MM.1S (cell line): ENCODE measurements at regions not wholly inside any gene's neighbourhood (a gene's known extent, or its start where the extent isn't known, plus 50 kb on each side); places are given as distances from the start of the nearest gene placed in this dataset.

Experiments
- DNase-seq: peaks from one replicate; pipeline ENCODE4 v3.0.0-alpha.2; 2015
- H2AFZ ChIP-seq: fragments of 300-600 bp; sonication (generic); 2 replicates; pipeline ENCODE4 v1.6.0; 2016; ENCODE audit warnings: antibody characterized with exemption, low read length
- H3F3A ChIP-seq: fragments of 300-600 bp; sonication (generic); 2 replicates; pipeline ENCODE4 v1.6.1; 2016; ENCODE audit warnings: mild to moderate bottlenecking, antibody characterized with exemption, low read length, moderate library complexity, mixed read lengths; ENCODE audit not compliant: insufficient read depth
- H3K27ac ChIP-seq: fragments of 300-600 bp; sonication (generic); 2 replicates; pipeline ENCODE4 v1.5.1; 2016; ENCODE audit warnings: mild to moderate bottlenecking, low read length
- H3K27me3 ChIP-seq: fragments of 300-600 bp; sonication (generic); replicated peaks from 2 replicates; pipeline ENCODE4 v1.6.0; 2016; ENCODE audit warnings: low read length; ENCODE audit not compliant: insufficient read depth
- H3K36me3 ChIP-seq: fragments of 300-600 bp; sonication (generic); replicated peaks from 2 replicates; pipeline ENCODE4 v1.6.1; 2016; ENCODE audit warnings: mild to moderate bottlenecking, low read length, mixed read lengths; ENCODE audit not compliant: insufficient read depth
- H3K4me1 ChIP-seq: fragments of 300-600 bp; sonication (generic); 2 replicates; pipeline ENCODE4 v1.6.1; 2016; ENCODE audit warnings: low read length, mixed read lengths
- H3K4me2 ChIP-seq: fragments of 300-600 bp; sonication (generic); 2 replicates; pipeline ENCODE4 v1.6.0; 2016; ENCODE audit warnings: low read depth, low read length
- H3K4me3 ChIP-seq: fragments of 300-600 bp; sonication (generic); 2 replicates; pipeline ENCODE4 v1.5.1; 2016; ENCODE audit warnings: low read length, mixed read lengths
- H3K79me2 ChIP-seq: fragments of 300-600 bp; sonication (generic); 2 replicates; pipeline ENCODE4 v1.6.1; 2016; ENCODE audit warnings: mixed run types, low read length, mixed read lengths
- H3K9ac ChIP-seq: fragments of 300-600 bp; sonication (generic); 2 replicates; pipeline ENCODE4 v1.6.1; 2016; ENCODE audit warnings: low read length, mixed read lengths
- H3K9me2 ChIP-seq: fragments of 300-600 bp; sonication (generic); replicated peaks from 2 replicates; pipeline ENCODE4 v1.6.1; 2016; ENCODE audit warnings: mild to moderate bottlenecking, low read length, mixed read lengths; ENCODE audit not compliant: insufficient read depth
- H3K9me3 ChIP-seq: fragments of 300-600 bp; sonication (generic); replicated peaks from 2 replicates; pipeline ENCODE4 v1.6.1; 2016; ENCODE audit warnings: mild to moderate bottlenecking, low read length, mixed read lengths; ENCODE audit not compliant: insufficient read depth
- H4K20me1 ChIP-seq: fragments of 300-600 bp; sonication (generic); 2 replicates; pipeline ENCODE4 v1.6.1; 2016; ENCODE audit warnings: mild to moderate bottlenecking, low read length, moderate library complexity, mixed read lengths; ENCODE audit not compliant: insufficient read depth
- EZH2 ChIP-seq: fragments of 300-600 bp; sonication (generic); optimal IDR thresholded peaks from 2 replicates; pipeline ENCODE3; 2017; ENCODE audit warnings: low read depth, mild to moderate bottlenecking, antibody characterized with exemption, low read length, mixed read lengths
- EZH2phosphoT487 ChIP-seq: fragments of 300-600 bp; sonication (generic); IDR thresholded peaks from 2 replicates; pipeline ENCODE4 v1.6.1; 2018; ENCODE audit warnings: antibody characterized with exemption, low read length
- TF ChIP-seq, protein P1 (sequence below): fragments of 300-600 bp; sonication (generic); IDR thresholded peaks from 2 replicates; pipeline ENCODE4 v1.5.1; 2016; ENCODE audit warnings: antibody characterized with exemption, low read length, mixed read lengths

DNA sequence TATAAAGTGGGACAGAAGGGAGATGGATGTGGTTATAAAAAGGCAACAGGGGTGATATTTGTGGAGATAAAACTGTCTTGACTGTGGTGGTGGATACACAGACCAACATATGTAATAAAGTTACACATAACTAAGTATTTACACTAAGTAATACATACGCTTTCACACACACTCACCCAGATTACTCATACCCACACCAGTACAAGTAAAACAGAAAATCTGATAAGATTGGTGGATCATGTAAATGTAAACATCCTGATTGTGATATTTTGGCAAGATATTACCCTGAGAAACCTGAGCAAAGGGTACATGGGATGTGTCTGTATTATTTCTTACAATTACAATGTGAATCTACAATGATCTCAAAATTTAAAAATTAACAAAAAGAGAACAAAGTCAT, 53.3 kb upstream of the SLIT3 start:
- no peaks in the 10 kb centered on the region for H3K79me2 ChIP-seq
- no peaks in the 10 kb centered on the region for H3K9me2 ChIP-seq
- H3K27me3 ChIP-seq: no peaks in the 10 kb centered on the region
- no peak overlapping the region for H3K9ac ChIP-seq
- H3F3A ChIP-seq: no peaks in the 10 kb centered on the region
- H3K4me2 ChIP-seq: no peak overlapping the region
- H4K20me1 ChIP-seq: no peaks in the 10 kb centered on the region
- H2AFZ ChIP-seq: no peak overlapping the region
- TF ChIP-seq EZH2phosphoT487 (no peak), EZH2 (no peak)
- TF ChIP-seq, protein P1, sequence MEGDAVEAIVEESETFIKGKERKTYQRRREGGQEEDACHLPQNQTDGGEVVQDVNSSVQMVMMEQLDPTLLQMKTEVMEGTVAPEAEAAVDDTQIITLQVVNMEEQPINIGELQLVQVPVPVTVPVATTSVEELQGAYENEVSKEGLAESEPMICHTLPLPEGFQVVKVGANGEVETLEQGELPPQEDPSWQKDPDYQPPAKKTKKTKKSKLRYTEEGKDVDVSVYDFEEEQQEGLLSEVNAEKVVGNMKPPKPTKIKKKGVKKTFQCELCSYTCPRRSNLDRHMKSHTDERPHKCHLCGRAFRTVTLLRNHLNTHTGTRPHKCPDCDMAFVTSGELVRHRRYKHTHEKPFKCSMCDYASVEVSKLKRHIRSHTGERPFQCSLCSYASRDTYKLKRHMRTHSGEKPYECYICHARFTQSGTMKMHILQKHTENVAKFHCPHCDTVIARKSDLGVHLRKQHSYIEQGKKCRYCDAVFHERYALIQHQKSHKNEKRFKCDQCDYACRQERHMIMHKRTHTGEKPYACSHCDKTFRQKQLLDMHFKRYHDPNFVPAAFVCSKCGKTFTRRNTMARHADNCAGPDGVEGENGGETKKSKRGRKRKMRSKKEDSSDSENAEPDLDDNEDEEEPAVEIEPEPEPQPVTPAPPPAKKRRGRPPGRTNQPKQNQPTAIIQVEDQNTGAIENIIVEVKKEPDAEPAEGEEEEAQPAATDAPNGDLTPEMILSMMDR: no peak
- no peaks in the 10 kb centered on the region for H3K36me3 ChIP-seq
- no peak overlapping the region for H3K4me3 ChIP-seq
- no peak overlapping the region for H3K27ac ChIP-seq
- H3K9me3 ChIP-seq: no peaks in the 10 kb centered on the region
- DNase-seq: no peak
- H3K4me1 ChIP-seq: no peaks in the 10 kb centered on the region

DNA sequence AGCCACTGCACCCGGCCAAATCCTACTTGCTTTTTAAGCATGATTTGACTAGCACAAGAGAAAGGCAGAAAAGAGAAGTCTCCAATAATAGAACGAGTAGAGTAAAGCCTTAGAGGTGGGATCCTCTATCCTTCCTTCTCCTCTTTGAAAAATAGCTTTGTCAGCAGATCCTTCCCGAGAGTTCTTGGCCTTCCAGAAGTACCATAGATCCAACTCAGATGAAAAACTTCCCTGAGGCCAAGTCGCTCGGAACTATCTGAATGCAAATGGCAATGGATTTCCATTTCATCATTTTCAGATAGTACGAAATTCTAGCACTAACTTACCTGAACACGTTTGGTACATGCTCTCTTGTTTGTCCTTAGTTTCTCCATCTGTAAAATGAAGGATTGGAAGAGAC, 52.0 kb upstream of the SLIT3 start:
- no peaks in the 10 kb centered on the region for H3K27me3 ChIP-seq
- no peaks in the 10 kb centered on the region for H3K36me3 ChIP-seq
- no peak overlapping the region for H3K4me2 ChIP-seq
- no peaks in the 10 kb centered on the region for H3K9me2 ChIP-seq
- H4K20me1 ChIP-seq: no peaks in the 10 kb centered on the region
- no peaks in the 10 kb centered on the region for H3K79me2 ChIP-seq
- no peaks in the 10 kb centered on the region for H3F3A ChIP-seq
- no peaks in the 10 kb centered on the region for H3K4me1 ChIP-seq
- no peak for DNase-seq
- no peak overlapping the region for H3K4me3 ChIP-seq
- no peak overlapping the region for H3K9ac ChIP-seq
- no peaks in the 10 kb centered on the region for H3K9me3 ChIP-seq
- TF ChIP-seq, protein P1: no peak
- no peak for TF ChIP-seq EZH2
- no peak overlapping the region for H3K27ac ChIP-seq
- no peak overlapping the region for H2AFZ ChIP-seq

DNA sequence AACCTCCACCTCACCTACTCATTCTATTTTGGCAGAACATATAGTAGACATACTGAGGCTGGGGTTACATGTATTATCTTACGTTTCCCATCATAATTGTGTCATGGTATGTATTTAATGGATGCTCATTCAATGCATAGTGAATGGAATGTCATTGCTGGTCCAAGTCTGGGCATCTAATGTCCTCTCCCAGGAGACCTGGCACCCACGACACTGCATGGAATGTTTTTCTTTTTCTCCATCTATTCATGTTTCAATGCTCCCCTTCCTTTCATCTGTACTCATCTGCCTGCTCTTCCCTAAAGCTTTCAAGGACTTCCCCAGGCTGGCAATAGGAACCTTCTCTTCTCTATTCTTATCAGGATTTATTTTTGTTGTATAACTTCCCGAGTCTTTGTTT, 50.8 kb upstream of the SLIT3 start:
- H4K20me1 ChIP-seq: no peaks in the 10 kb centered on the region
- H3K27me3 ChIP-seq: no peaks in the 10 kb centered on the region
- TF ChIP-seq EZH2phosphoT487: no peak
- TF ChIP-seq, protein P1: no peak
- no peak for TF ChIP-seq EZH2
- H3K4me3 ChIP-seq: no peak overlapping the region
- H3K9me3 ChIP-seq: no peaks in the 10 kb centered on the region
- H3K36me3 ChIP-seq: no peaks in the 10 kb centered on the region
- no peak overlapping the region for H2AFZ ChIP-seq
- no peaks in the 10 kb centered on the region for H3K4me1 ChIP-seq
- DNase-seq: no peak
- H3K27ac ChIP-seq: no peak overlapping the region
- no peaks in the 10 kb centered on the region for H3F3A ChIP-seq
- H3K4me2 ChIP-seq: no peak overlapping the region
- H3K9me2 ChIP-seq: no peaks in the 10 kb centered on the region
- H3K79me2 ChIP-seq: no peaks in the 10 kb centered on the region
- H3K9ac ChIP-seq: no peak overlapping the region

- H3K9ac ChIP-seq: no peak overlapping the region
- no peaks in the 10 kb centered on the region for H3K9me3 ChIP-seq
- H3K9me2 ChIP-seq: no peaks in the 10 kb centered on the region
- no peak for TF ChIP-seq EZH2
- TF ChIP-seq, protein P1: no peak
- no peak for TF ChIP-seq EZH2phosphoT487
- H3K4me2 ChIP-seq: no peak overlapping the region
- H3K4me1 ChIP-seq: no peaks in the 10 kb centered on the region
- no peak overlapping the region for H3K27ac ChIP-seq
- H3K4me3 ChIP-seq: no peak overlapping the region
- no peaks in the 10 kb centered on the region for H3K36me3 ChIP-seq
- H3K79me2 ChIP-seq: no peaks in the 10 kb centered on the region
- no peaks in the 10 kb centered on the region for H4K20me1 ChIP-seq
- no peak overlapping the region for H2AFZ ChIP-seq
- H3K27me3 ChIP-seq: no peaks in the 10 kb centered on the region
- DNase-seq: no peak
- H3F3A ChIP-seq: no peaks in the 10 kb centered on the region
Observed at GRCh38 chr5:169350759-169351240, 49.9 kb upstream of the SLIT3 start.
